DMS53 (cell line): ENCODE measurements at regions not wholly inside any gene's neighbourhood (a gene's known extent, or its start where the extent isn't known, plus 50 kb on each side); places are given as distances from the start of the nearest gene placed in this dataset.
A peak's percentile ranks its signal among the peaks of the same experiment; 100 is the strongest.
"Not testable (repeated sequence)": the region's sequence is repeated elsewhere in the genome, so short reads cannot be mapped to it uniquely, and the experiment has no call there.

ENCODE experiments used
- DNase-seq: peaks from one replicate; lab custom pipeline; 2025; lab: John Stamatoyannopoulos, UW

GRCh38 chr20:23150304-23151007 lies 64.3 kb upstream of the CD93 start:
- DNase-seq = no peak

GRCh38 chr20:23149623-23150279 lies 63.6 kb upstream of the CD93 start:
- no peak for DNase-seq

- no peak for DNase-seq
Observed at GRCh38 chr20:23148731-23149570, 62.8 kb upstream of the CD93 start.

GRCh38 chr20:23147964-23148730 lies 62.0 kb upstream of the CD93 start:
- peak; percentile 49 for DNase-seq

- DNase-seq = no peak
Observed at GRCh38 chr20:23147647-23147963, 61.5 kb upstream of the CD93 start.

- no peak for DNase-seq
Observed at GRCh38 chr20:23146857-23147637, 60.9 kb upstream of the CD93 start.

GRCh38 chr20:23146181-23146580 lies 60.1 kb upstream of the CD93 start:
- no peak for DNase-seq

GRCh38 chr20:23145281-23145700 lies 59.2 kb upstream of the CD93 start:
- no peak for DNase-seq

GRCh38 chr20:23144856-23145255 lies 58.7 kb upstream of the CD93 start:
- no peak for DNase-seq

- DNase-seq = peak; percentile 14
Observed at GRCh38 chr20:23143986-23144690, 58.0 kb upstream of the CD93 start.

- DNase-seq = peak; percentile 80
Observed at GRCh38 chr20:23143098-23143497, 57.0 kb upstream of the CD93 start.

- DNase-seq = peak; percentile 13
Observed at GRCh38 chr20:23142162-23143050, 56.3 kb upstream of the CD93 start.

GRCh38 chr20:23141450-23142161 lies 55.5 kb upstream of the CD93 start:
- DNase-seq = peak; percentile 38

GRCh38 chr20:23140991-23141390 lies 54.9 kb upstream of the CD93 start:
- no peak for DNase-seq

- not testable (repeated sequence) for DNase-seq
Observed at GRCh38 chr20:23139984-23140383, 53.9 kb upstream of the CD93 start.

- peak; percentile 61 for DNase-seq
Observed at GRCh38 chr20:23139524-23139923, 53.4 kb upstream of the CD93 start.

- no peak for DNase-seq
Observed at GRCh38 chr20:23138682-23139081, 52.6 kb upstream of the CD93 start.

- DNase-seq = no peak
Observed at GRCh38 chr20:23138226-23138625, 52.1 kb upstream of the CD93 start.
